A549 (cell line): ENCODE measurements at regions not wholly inside any gene's neighbourhood (a gene's known extent, or its start where the extent isn't known, plus 50 kb on each side); places are given as distances from the start of the nearest gene placed in this dataset.

Experiments used
- ATAC-seq, 2 experiments: fragments of 200-7000 bp in 1 of 2; fragments of >200 bp in 1 of 2; cut with Nextera tagmentation in 1 of 2; cut with Tn5 transposase in 1 of 2; 3 replicates each; pipeline versions ENCODE4 v1.8.0 to v1.9.1; 2018 to 2020; ENCODE audit warnings: mild to moderate bottlenecking in 1 of 2, moderate library complexity in 1 of 2
- CTCF ChIA-PET: fragments of 300-600 bp; sonication (Branson Sonifier 250); formaldehyde crosslinking; extraction: SDS; loops from one replicate; lab custom pipeline; 2021; ENCODE audit warnings: antibody characterized with exemption, inconsistent platforms; lab: Yijun Ruan, JAX
- POLR2A ChIA-PET: fragments of 350-600 bp; formaldehyde crosslinking; extraction: SDS; loops from one replicate; lab custom pipeline; 2021; ENCODE audit warnings: antibody characterized with exemption, inconsistent platforms; lab: Yijun Ruan, JAX
- DNase-seq, 2 experiments: peaks; one replicate each; pipeline versions ENCODE4 v3.0.0 to v3.0.0-alpha.2; 2011 to 2016; ENCODE audit warnings: low read depth in 1 of 2, low spot score in 1 of 2
- FAIRE-seq: peaks from 2 replicates; lab custom pipeline; 2011; peaks lifted over from hg19 to GRCh38; lab: Jason Lieb, UNC
- H3K27ac ChIP-seq, 2 experiments: fragments of >200 bp; sonication (Bioruptor Twin); formaldehyde crosslinking; 3 replicates each; pipeline ENCODE4 v1.5.1; 2016 to 2017
- H3K4me1 ChIP-seq: fragments of >200 bp; sonication (Bioruptor Twin); formaldehyde crosslinking; 3 replicates; pipeline ENCODE4 v1.6.1; 2016
- H3K4me2 ChIP-seq: fragments of >200 bp; sonication (Bioruptor Twin); formaldehyde crosslinking; 3 replicates; pipeline ENCODE4 v1.6.1; 2016
- H3K4me3 ChIP-seq: fragments of >200 bp; sonication (Bioruptor Twin); formaldehyde crosslinking; 3 replicates; pipeline ENCODE4 v1.5.1; 2016
- H3K9me3 ChIP-seq: fragments of >200 bp; sonication (Bioruptor Twin); formaldehyde crosslinking; 3 replicates; pipeline ENCODE4 v1.6.1; 2016
- ATOH8 ChIP-seq: fragments of 250-450 bp; sonication (Bioruptor Pico); IDR thresholded peaks from 2 replicates; pipeline ENCODE4 v1.5.0; 2020; ENCODE audit warnings: low read depth, mild to moderate bottlenecking, moderate library complexity
- BHLHE40 ChIP-seq: IDR thresholded peaks from 2 replicates; pipeline ENCODE4 v1.6.1; 2012; ENCODE audit warnings: low read depth, low read length, inconsistent platforms
- CHD2 ChIP-seq: fragments of 150-350 bp; IDR thresholded peaks from 2 replicates; pipeline ENCODE4 v1.6.1; 2014; ENCODE audit warnings: low read length; ENCODE audit not compliant: partially characterized antibody
- CHD4 ChIP-seq: fragments of 200-600 bp; sonication (generic); IDR thresholded peaks from 2 replicates; pipeline ENCODE4 v1.6.1; 2016; ENCODE audit warnings: antibody characterized with exemption, mild to moderate bottlenecking, borderline replicate concordance
- EHF ChIP-seq: fragments of 250-450 bp; sonication (Bioruptor Pico); IDR thresholded peaks from 2 replicates; pipeline ENCODE4 v1.5.0; 2020; ENCODE audit warnings: mild to moderate bottlenecking
- ELK1 ChIP-seq: fragments of 150-350 bp; IDR thresholded peaks from 2 replicates; pipeline ENCODE4 v1.6.1; 2014; ENCODE audit warnings: low read depth, mild to moderate bottlenecking, low read length
- ESRRA ChIP-seq: fragments of 150-350 bp; IDR thresholded peaks from 2 replicates; pipeline ENCODE4 v1.6.1; 2014; ENCODE audit warnings: mild to moderate bottlenecking, low read length, borderline replicate concordance
- FOSB ChIP-seq: fragments of 250-450 bp; sonication (Bioruptor Pico); IDR thresholded peaks from 2 replicates; pipeline ENCODE4 v1.5.0; 2020; ENCODE audit warnings: mild to moderate bottlenecking, moderate library complexity
- FOXS1 ChIP-seq: fragments of 250-450 bp; sonication (Bioruptor Pico); IDR thresholded peaks from 2 replicates; pipeline ENCODE4 v1.5.0; 2020; ENCODE audit warnings: mild to moderate bottlenecking, moderate library complexity
- GATA3 ChIP-seq: IDR thresholded peaks from 2 replicates; pipeline ENCODE4 v1.6.1; 2012; ENCODE audit warnings: borderline replicate concordance
- HES2 ChIP-seq: fragments of >200 bp; sonication (Bioruptor Twin); formaldehyde crosslinking; IDR thresholded peaks from 2 replicates; pipeline ENCODE4 v1.6.1; 2016
- HEYL ChIP-seq: fragments of 250-450 bp; sonication (Bioruptor Pico); IDR thresholded peaks from 2 replicates; pipeline ENCODE4 v1.8.0; 2021; ENCODE audit warnings: mild to moderate bottlenecking, moderate library complexity
- HOXB5 ChIP-seq: fragments of 250-450 bp; sonication (Bioruptor Pico); IDR thresholded peaks from 2 replicates; pipeline ENCODE4 v1.5.0; 2020; ENCODE audit warnings: mild to moderate bottlenecking, moderate library complexity
- JUNB ChIP-seq: fragments of >200 bp; sonication (Bioruptor Twin); formaldehyde crosslinking; IDR thresholded peaks from 2 replicates; pipeline ENCODE4 v1.6.1; 2016
- KDM1A ChIP-seq: fragments of 200-600 bp; sonication (generic); IDR thresholded peaks from 2 replicates; pipeline ENCODE4 v1.6.1; 2016; ENCODE audit warnings: low read depth, mild to moderate bottlenecking
- MAFK ChIP-seq: fragments of 450-650 bp; IDR thresholded peaks from 2 replicates; pipeline ENCODE4 v1.6.1; 2014; ENCODE audit not compliant: partially characterized antibody
- MAZ ChIP-seq: fragments of 150-350 bp; IDR thresholded peaks from 2 replicates; pipeline ENCODE4 v1.6.1; 2014; ENCODE audit warnings: antibody characterized with exemption, low read depth, low read length, borderline replicate concordance
- NR3C1 ChIP-seq: fragments of >200 bp; sonication (Bioruptor Twin); formaldehyde crosslinking; IDR thresholded peaks from 3 replicates; pipeline ENCODE4 v1.6.1; 2017
- PHF8 ChIP-seq: fragments of 200-600 bp; sonication (generic); IDR thresholded peaks from 2 replicates; pipeline ENCODE4 v1.6.1; 2016; ENCODE audit warnings: low read depth, mild to moderate bottlenecking, antibody characterized with exemption, moderate library complexity, borderline replicate concordance
- POLR2A ChIP-seq: IDR thresholded peaks from 2 replicates; pipeline ENCODE4 v1.6.1; 2012; ENCODE audit warnings: mild to moderate bottlenecking, low read length
- RAD21 ChIP-seq, 2 experiments: fragments of >200 bp in 1 of 2; sonication (Bioruptor Twin) in 1 of 2; formaldehyde crosslinking in 1 of 2; IDR thresholded peaks in 1 of 2; conservative IDR thresholded peaks in 1 of 2; 2 replicates in 1 of 2; 3 replicates in 1 of 2; pipeline ENCODE4 v1.6.1; 2012 to 2018; ENCODE audit warnings: inconsistent platforms in 1 of 2
- RARB ChIP-seq: fragments of 250-450 bp; sonication (Bioruptor Pico); IDR thresholded peaks from 2 replicates; pipeline ENCODE4 v1.8.0; 2021; ENCODE audit warnings: mild to moderate bottlenecking, moderate library complexity
- RNF2 ChIP-seq: fragments of 200-600 bp; sonication (generic); IDR thresholded peaks from 2 replicates; pipeline ENCODE4 v1.6.1; 2016; ENCODE audit warnings: low read depth, mild to moderate bottlenecking, antibody characterized with exemption, moderate library complexity, borderline replicate concordance
- SMC3 ChIP-seq: fragments of >200 bp; sonication (Bioruptor Twin); formaldehyde crosslinking; IDR thresholded peaks from 3 replicates; pipeline ENCODE4 v1.6.1; 2018; ENCODE audit warnings: inconsistent platforms
- TFCP2L1 ChIP-seq: fragments of 250-450 bp; sonication (Bioruptor Pico); IDR thresholded peaks from 2 replicates; pipeline ENCODE4 v1.5.0; 2021; ENCODE audit warnings: mild to moderate bottlenecking
- ZC3H11A ChIP-seq: fragments of 450-650 bp; IDR thresholded peaks from 2 replicates; pipeline ENCODE4 v1.6.1; 2014; ENCODE audit warnings: antibody characterized with exemption, mild to moderate bottlenecking
- WGBS: methylation state at CpG from one replicate; pipeline ENCODE4 v1.1.6; 2017; ENCODE audit errors: missing lambda C conversion rate; 5-methylcytosine and 5-hydroxymethylcytosine counted together
- TF ChIP-seq, protein P1 (sequence below): IDR thresholded peaks from 2 replicates; pipeline ENCODE4 v1.6.1; 2012; ENCODE audit warnings: low read depth, borderline replicate concordance

DNA sequence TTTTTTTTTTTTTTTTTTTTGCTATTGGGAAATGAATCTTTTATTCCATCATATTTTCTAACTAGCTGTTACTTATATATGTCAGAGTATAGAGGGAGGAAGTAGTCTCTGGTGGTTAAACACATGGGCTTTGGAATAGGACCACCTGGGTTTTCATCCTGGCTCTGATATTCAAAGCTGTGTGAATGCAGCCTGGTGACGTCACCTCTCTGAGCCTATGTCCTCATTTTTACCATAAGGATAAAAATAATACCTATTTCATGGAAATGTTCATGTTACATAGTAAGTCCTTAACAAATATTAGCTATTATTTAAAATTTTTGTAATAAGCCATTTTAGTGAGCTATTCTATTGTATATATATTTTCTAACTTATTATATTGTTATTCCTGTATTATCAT lies 58.8 kb upstream of the TOX2 start:
- ATAC-seq (no peak), FAIRE-seq (no peak), DNase-seq (no peak)
- WGBS = 51% methylated on average over 1 of the region's 1 CpG
- TF ChIP-seq RAD21 (conservative IDR thresholded peaks at IDR 0.05 in 1 of 2, IDR thresholded peaks at IDR 0.05 in 1 of 2) (no peak), ESRRA (no peak), PHF8 (no peak), HEYL (no peak), SMC3 (no peak), NR3C1 (no peak), CHD2 (no peak), HES2 (no peak), ZC3H11A (no peak), KDM1A (no peak), TFCP2L1 (CRISPR knock-in tag) (no peak), EHF (CRISPR knock-in tag) (no peak), POLR2A (no peak), FOXS1 (CRISPR knock-in tag) (no peak), ATOH8 (CRISPR knock-in tag) (no peak), GATA3 (no peak), JUNB (no peak)
- TF ChIP-seq, protein P1, sequence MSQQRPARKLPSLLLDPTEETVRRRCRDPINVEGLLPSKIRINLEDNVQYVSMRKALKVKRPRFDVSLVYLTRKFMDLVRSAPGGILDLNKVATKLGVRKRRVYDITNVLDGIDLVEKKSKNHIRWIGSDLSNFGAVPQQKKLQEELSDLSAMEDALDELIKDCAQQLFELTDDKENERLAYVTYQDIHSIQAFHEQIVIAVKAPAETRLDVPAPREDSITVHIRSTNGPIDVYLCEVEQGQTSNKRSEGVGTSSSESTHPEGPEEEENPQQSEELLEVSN = no peak
- CTCF ChIA-PET = no interaction called here
- Histone ChIP-seq H3K4me1 (peaks cover 2% of the 10 kb centered on the region; the same call in 1 of the 3 replicates), H3K4me3 (no peak overlapping the region), H3K27ac (no peak overlapping the region), H3K9me3 (no peaks in the 10 kb centered on the region), H3K4me2 (no peak overlapping the region)
- POLR2A ChIA-PET = interaction anchor here (0.6 kb wide), 1 partner anchor 11 kb away, joined by 3 read pairs; no protein-coding TSS in a partner anchor

DNA sequence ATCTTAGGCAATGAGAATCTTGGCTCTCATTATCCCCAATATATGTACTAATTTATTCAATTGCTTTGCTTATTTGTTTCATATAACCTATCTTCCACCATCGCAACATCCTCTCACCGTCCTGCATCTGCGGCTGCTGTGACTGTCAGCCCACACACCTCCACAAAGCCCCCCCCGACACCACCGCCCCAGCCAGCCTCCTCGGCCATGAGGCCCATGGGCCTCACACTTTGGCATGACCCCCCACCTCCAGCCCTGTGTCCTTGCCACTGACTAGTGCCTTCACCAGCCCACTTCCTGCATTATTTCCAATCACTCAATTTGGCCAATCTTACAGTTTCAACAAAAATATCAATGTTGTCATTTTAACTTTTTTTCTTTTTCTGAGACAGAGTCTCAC lies 60.7 kb upstream of the TOX2 start:
- FAIRE-seq (no peak), ATAC-seq (no peak), DNase-seq (no peak)
- no peaks in the 10 kb centered on the region for H3K9me3 ChIP-seq
- H3K4me1 ChIP-seq = peaks cover 20% of the 10 kb centered on the region
- ChIA-PET POLR2A (no interaction called here), CTCF (interaction anchor here (0.9 kb wide), 1 partner anchor 15 kb away, joined by 4 read pairs; no protein-coding TSS in a partner anchor)
- no peak overlapping the region for H3K4me2 ChIP-seq
- H3K4me3 ChIP-seq = no peak overlapping the region
- H3K27ac ChIP-seq = no peak overlapping the region; a peak in 1 of 6 replicates
- no peak for TF ChIP-seq NR3C1
- TF ChIP-seq ATOH8 (CRISPR knock-in tag) = no peak
- no peak for TF ChIP-seq CHD4
- TF ChIP-seq HOXB5 = no peak
- no peak for TF ChIP-seq POLR2A
- TF ChIP-seq PHF8 = no peak
- TF ChIP-seq BHLHE40 = no peak
- no peak for TF ChIP-seq FOSB (CRISPR knock-in tag)
- no peak for TF ChIP-seq MAFK
- TF ChIP-seq, protein P1 = no peak
- TF ChIP-seq RAD21 (conservative IDR thresholded peaks at IDR 0.05 in 1 of 2, IDR thresholded peaks at IDR 0.05 in 1 of 2) = no peak
- no peak for TF ChIP-seq JUNB
- TF ChIP-seq ELK1 = no peak
- no peak for TF ChIP-seq RNF2
- no peak for TF ChIP-seq RARB (CRISPR knock-in tag)
- no peak for TF ChIP-seq MAZ
- WGBS = 90% methylated on average over 6 of the region's 6 CpGs
